Nephron progenitor cell (in vitro differentiated cells): ENCODE measurements at regions not wholly inside any gene's neighbourhood (a gene's known extent, or its start where the extent isn't known, plus 50 kb on each side); places are given as distances from the start of the nearest gene placed in this dataset.

Experiments
- DNase-seq: peaks from one replicate; pipeline ENCODE4 v3.0.0; 2021
- H3K27ac Mint-ChIP-seq: 2 replicates; pipeline ENCODE4 v1.8.0; 2021; ENCODE audit warnings: mild to moderate bottlenecking, moderate library complexity, mixed read lengths
- H3K27me3 Mint-ChIP-seq: 2 replicates; pipeline ENCODE4 v1.8.0; 2021; ENCODE audit warnings: mild to moderate bottlenecking, low read depth, mixed read lengths; ENCODE audit not compliant: poor library complexity
- H3K36me3 Mint-ChIP-seq: 2 replicates; pipeline ENCODE4 v1.8.0; 2021; ENCODE audit warnings: low read depth, mixed read lengths
- H3K4me1 Mint-ChIP-seq: 2 replicates; pipeline ENCODE4 v1.8.0; 2021; ENCODE audit warnings: mixed read lengths
- H3K4me3 Mint-ChIP-seq: 2 replicates; pipeline ENCODE4 v1.8.0; 2021; ENCODE audit warnings: mild to moderate bottlenecking, moderate library complexity, mixed read lengths
- H3K9me3 Mint-ChIP-seq: 2 replicates; pipeline ENCODE4 v1.8.0; 2021; ENCODE audit warnings: mild to moderate bottlenecking, moderate library complexity, mixed read lengths
- CTCF ChIP-seq: fragments of 200-600 bp; sonication (generic); IDR thresholded peaks from 2 replicates; pipeline ENCODE4 v1.5.0; 2021; ENCODE audit warnings: antibody characterized with exemption

- Mint-ChIP-seq H3K27me3 (peaks cover 8% of the 10 kb centered on the region), H3K27ac (no peak overlapping the region), H3K4me3 (no peak overlapping the region), H3K4me1 (peaks cover 26% of the 10 kb centered on the region), H3K9me3 (no peaks in the 10 kb centered on the region), H3K36me3 (no peaks in the 10 kb centered on the region)
- no peak for TF ChIP-seq CTCF
- no peak for DNase-seq
Measured at GRCh38 chr16:5527817-5528216, 430.2 kb upstream of the EEF2KMT start.

GRCh38 chr16:5526826-5527225 is 429.2 kb upstream of the EEF2KMT start:
- Mint-ChIP-seq H3K9me3 (no peaks in the 10 kb centered on the region), H3K36me3 (no peaks in the 10 kb centered on the region), H3K4me1 (peaks cover 36% of the 10 kb centered on the region), H3K27ac (no peak overlapping the region), H3K4me3 (no peak overlapping the region), H3K27me3 (peaks cover 8% of the 10 kb centered on the region)
- no peak for DNase-seq
- no peak for TF ChIP-seq CTCF

GRCh38 chr16:5523829-5524228 is 426.2 kb upstream of the EEF2KMT start:
- no peaks in the 10 kb centered on the region for H3K36me3 Mint-ChIP-seq
- no peak overlapping the region for H3K4me3 Mint-ChIP-seq
- DNase-seq = peak; percentile 49
- TF ChIP-seq CTCF = no peak
- peak overlapping the region; percentile 84 for H3K27ac Mint-ChIP-seq
- H3K9me3 Mint-ChIP-seq = no peaks in the 10 kb centered on the region
- peaks cover 6% of the 10 kb centered on the region for H3K27me3 Mint-ChIP-seq
- peaks cover 46% of the 10 kb centered on the region for H3K4me1 Mint-ChIP-seq

GRCh38 chr16:5516115-5516514 is 418.5 kb upstream of the EEF2KMT start:
- no peak overlapping the region for H3K4me3 Mint-ChIP-seq
- no peak overlapping the region for H3K27ac Mint-ChIP-seq
- no peak for DNase-seq
- peaks cover 17% of the 10 kb centered on the region for H3K9me3 Mint-ChIP-seq
- peaks cover 5% of the 10 kb centered on the region for H3K36me3 Mint-ChIP-seq
- no peak for TF ChIP-seq CTCF
- H3K4me1 Mint-ChIP-seq = peaks cover 41% of the 10 kb centered on the region
- peaks cover 3% of the 10 kb centered on the region for H3K27me3 Mint-ChIP-seq

- H3K27ac Mint-ChIP-seq = no peak overlapping the region
- peaks cover 5% of the 10 kb centered on the region for H3K36me3 Mint-ChIP-seq
- H3K9me3 Mint-ChIP-seq = peaks cover 17% of the 10 kb centered on the region
- H3K4me3 Mint-ChIP-seq = no peak overlapping the region
- DNase-seq = no peak
- peaks cover 14% of the 10 kb centered on the region for H3K27me3 Mint-ChIP-seq
- TF ChIP-seq CTCF = no peak
- H3K4me1 Mint-ChIP-seq = peaks cover 45% of the 10 kb centered on the region
Measured at GRCh38 chr16:5512014-5512413, 414.4 kb upstream of the EEF2KMT start.

GRCh38 chr16:5510819-5511370 is 413.3 kb upstream of the EEF2KMT start:
- no peak for DNase-seq
- no peak for TF ChIP-seq CTCF
- H3K27ac Mint-ChIP-seq = peak overlapping the region; percentile 41
- H3K9me3 Mint-ChIP-seq = peaks cover 11% of the 10 kb centered on the region
- no peak overlapping the region for H3K4me3 Mint-ChIP-seq
- peaks cover 53% of the 10 kb centered on the region for H3K4me1 Mint-ChIP-seq
- peaks cover 19% of the 10 kb centered on the region for H3K27me3 Mint-ChIP-seq
- H3K36me3 Mint-ChIP-seq = no peaks in the 10 kb centered on the region
